RWPE1 (cell line): ENCODE measurements at regions not wholly inside any gene's neighbourhood (a gene's known extent, or its start where the extent isn't known, plus 50 kb on each side); places are given as distances from the start of the nearest gene placed in this dataset.

Experiments
- CTCF ChIA-PET: fragments of 350-600 bp; sonication (Branson Sonifier 250); formaldehyde crosslinking; extraction: SDS; loops from one replicate; lab custom pipeline; 2021; lab: Yijun Ruan, JAX
- POLR2A ChIA-PET: fragments of 400-600 bp; formaldehyde crosslinking; extraction: SDS; loops from one replicate; lab custom pipeline; 2020; ENCODE audit warnings: antibody characterized with exemption; ENCODE audit not compliant: low non-redundant PET; lab: Yijun Ruan, JAX
- DNase-seq: peaks from one replicate; pipeline ENCODE4 v3.0.0; 2012; ENCODE audit warnings: low spot score
- H3K27ac ChIP-seq: fragments of 450-650 bp; 2 replicates; pipeline ENCODE4 v1.5.1; 2017
- CTCF ChIP-seq: fragments of 450-650 bp; conservative IDR thresholded peaks from 2 replicates; pipeline ENCODE4 v1.5.1; 2017; ENCODE audit warnings: low read depth, mild to moderate bottlenecking

GRCh38 chr6:97925504-97925903, 642.5 kb upstream of the MMS22L start:
- POLR2A ChIA-PET, result no interaction called here
- no peak for DNase-seq

DNA sequence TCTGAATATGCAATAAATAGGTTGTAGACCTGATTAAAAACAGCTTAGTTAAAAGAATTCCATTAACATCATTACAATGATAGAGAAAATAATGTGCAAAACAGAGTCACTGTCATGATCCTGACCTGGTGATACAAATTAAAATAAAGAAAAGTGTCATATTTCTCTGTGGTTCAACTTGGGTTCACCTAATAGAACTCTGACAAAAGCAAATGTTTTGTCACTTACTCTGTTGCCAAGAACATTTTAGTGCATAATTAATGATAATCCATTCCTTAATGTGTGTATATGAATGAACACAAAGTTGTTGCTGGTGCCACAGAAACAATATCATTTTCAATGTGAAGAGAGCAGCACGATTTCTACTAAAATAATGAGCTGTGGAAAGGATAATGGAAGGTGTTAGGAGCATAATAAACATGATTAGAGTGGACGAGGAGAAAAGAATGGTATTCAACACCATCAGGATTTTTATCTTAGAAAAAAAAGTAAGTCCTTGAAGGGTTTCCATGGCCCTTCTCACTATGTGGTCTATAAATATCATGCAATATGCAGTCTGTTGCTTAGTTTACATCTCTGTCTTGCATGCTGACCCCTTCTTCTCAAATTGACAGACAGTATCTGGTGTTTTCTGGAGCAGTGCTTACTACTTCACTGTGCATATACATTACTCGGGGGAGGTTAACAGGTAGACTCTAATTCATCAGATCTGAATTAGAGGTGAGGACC, 656.6 kb upstream of the MMS22L start:
- DNase-seq, result no peak
- no peak overlapping the region for H3K27ac ChIP-seq
- ChIA-PET POLR2A (no interaction called here), CTCF (no interaction called here)
- TF ChIP-seq CTCF, result no peak

More at GRCh38 chr6:97925504-97925903, 642.5 kb upstream of the MMS22L start:
- CTCF ChIA-PET, result interaction anchor here (0.5 to 1.3 kb wide), 3 partner anchors 12 to 485 kb away, joined by 3 read pairs; no protein-coding TSS in a partner anchor
- no peak overlapping the region for H3K27ac ChIP-seq
- TF ChIP-seq CTCF, result no peak

DNA sequence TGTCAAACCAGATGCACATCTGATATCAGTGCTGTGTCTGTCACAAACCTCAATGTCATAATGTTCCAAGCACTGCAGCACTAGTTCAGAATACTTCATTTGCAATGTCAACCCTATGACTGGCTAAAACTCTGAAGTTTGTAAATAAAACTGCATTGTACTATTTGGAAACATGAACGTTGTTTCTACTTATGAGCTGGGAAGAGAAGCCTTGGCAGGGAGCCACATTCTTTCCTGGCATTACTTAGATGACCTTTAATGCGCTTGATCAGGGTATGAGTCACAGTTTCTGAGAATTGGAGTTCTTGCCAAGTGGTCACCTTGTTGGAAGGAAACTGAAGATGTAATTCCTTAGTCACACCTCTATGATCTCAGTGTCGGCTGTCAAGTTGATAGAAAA, 664.8 kb upstream of the MMS22L start:
- ChIA-PET CTCF (no interaction called here), POLR2A (no interaction called here)
- peak; percentile 86 for DNase-seq
- no peak overlapping the region for H3K27ac ChIP-seq
- no peak for TF ChIP-seq CTCF

DNA sequence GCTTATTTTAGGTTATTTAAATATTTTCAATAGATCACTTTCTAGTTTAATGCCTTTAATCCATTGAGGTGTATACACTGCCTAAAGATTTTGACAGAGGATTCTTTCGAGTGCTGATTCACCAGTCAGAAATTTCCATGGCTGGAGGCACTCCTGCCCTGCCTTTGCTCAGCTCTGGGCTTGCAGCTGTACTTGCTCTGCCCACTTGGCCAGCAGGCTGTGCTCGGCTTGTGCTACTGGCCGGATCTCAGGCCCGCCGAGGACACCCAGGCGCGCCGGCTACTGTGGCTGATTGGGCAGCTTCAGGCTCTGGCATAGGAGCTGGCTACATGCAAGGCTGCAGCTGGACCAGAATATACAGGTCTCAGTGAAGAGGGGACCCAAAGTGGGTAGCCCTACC, 675.1 kb upstream of the MMS22L start:
- ChIA-PET POLR2A (no interaction called here), CTCF (interaction anchor here (0.6 kb wide), 1 partner anchor 173 kb away, joined by 3 read pairs; no protein-coding TSS in a partner anchor)
- H3K27ac ChIP-seq, result peak overlapping the region; percentile 48; the same call in 1 of the 2 replicates
- peak; percentile 75 for DNase-seq
- 0 out of 2 replicates have a peak, but pooled peaks have one; percentile 12 for TF ChIP-seq CTCF

GRCh38 chr6:97963193-97963592, 680.2 kb upstream of the MMS22L start:
- DNase-seq, result peak; percentile 13
- TF ChIP-seq CTCF, result no peak
- ChIA-PET POLR2A (no interaction called here), CTCF (interaction anchor here (1.2 kb wide), 1 partner anchor 466 kb away, joined by 3 read pairs; no protein-coding TSS in a partner anchor)
- no peak overlapping the region for H3K27ac ChIP-seq

- no peak for DNase-seq
- CTCF ChIA-PET, result no interaction called here
These were observed 686.0 kb upstream of the MMS22L start for GRCh38 chr6:97969065-97969464.

More at GRCh38 chr6:97969065-97969464, 686.0 kb upstream of the MMS22L start:
- no peak for TF ChIP-seq CTCF
- POLR2A ChIA-PET, result no interaction called here
- no peak overlapping the region for H3K27ac ChIP-seq
